ENCODE measurements at regions not wholly inside any gene's neighbourhood (a gene's known extent, or its start where the extent isn't known, plus 50 kb on each side); places are given as distances from the start of the nearest gene placed in this dataset.
A peak's percentile ranks its signal among the peaks of the same experiment; 100 is the strongest.
"Not testable (repeated sequence)": the region's sequence is repeated elsewhere in the genome, so short reads cannot be mapped to it uniquely, and the experiment has no call there.

DNA sequence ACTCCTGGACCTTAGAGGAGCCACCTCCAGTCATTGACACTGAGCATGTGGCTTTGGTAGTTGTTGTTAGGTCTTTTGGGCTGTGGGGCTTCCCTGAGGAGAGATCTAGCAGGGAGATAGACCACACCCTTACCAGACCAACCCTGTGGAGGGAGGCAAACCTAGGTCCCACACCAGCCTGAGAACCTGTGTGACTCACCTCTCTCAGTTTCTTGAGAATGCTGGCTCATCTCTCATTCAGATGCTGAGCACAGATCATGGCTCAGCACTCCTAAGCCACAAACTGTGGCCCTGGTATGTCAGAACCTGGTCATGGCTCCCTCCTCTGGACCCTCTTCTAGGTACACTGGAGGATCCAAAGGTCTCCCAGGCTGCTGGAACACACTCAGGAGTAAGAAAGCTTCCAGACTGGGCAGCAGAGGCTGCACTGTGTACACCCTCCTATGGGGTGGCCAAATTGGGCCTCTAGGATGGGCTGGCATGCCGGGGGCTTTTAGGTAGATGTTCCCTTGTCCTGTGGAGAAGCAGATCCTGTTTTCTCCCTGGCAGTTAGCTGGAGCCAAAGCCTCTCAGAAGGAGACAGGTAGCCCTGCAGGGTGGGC lies 1294.5 kb downstream of the KHDRBS2 start:
- H3K79me2 ChIP-seq (ENCODE audit: control insufficient read depth, insufficient read depth, low read length, poor library complexity) = no peaks in the 10 kb centered on the region
- no peak overlapping the region for H4K8ac ChIP-seq (ENCODE audit: low read depth, low read length)
- no peak overlapping the region for H4K12ac ChIP-seq (ENCODE audit: low read depth, low read length)
- no peak overlapping the region for H2BK12ac ChIP-seq (ENCODE audit: low read length)
- H3K27me3 ChIP-seq (ENCODE audit: insufficient read depth, low read length) = no peaks in the 10 kb centered on the region
- H4K91ac ChIP-seq (ENCODE audit: low read depth, low read length) = no peak overlapping the region
- no peak overlapping the region for H2BK5ac ChIP-seq (ENCODE audit: low read depth, low read length, poor library complexity)
- no peak overlapping the region for H3K23ac ChIP-seq (ENCODE audit: low read length)
- no peaks in the 10 kb centered on the region for H3K36me3 ChIP-seq (ENCODE audit: control insufficient read depth in 1 of 2, insufficient read depth in 2 of 2, low read length in 2 of 2)
- no peak overlapping the region for H3K18ac ChIP-seq (ENCODE audit: low read length)
- no peak overlapping the region for H2AK5ac ChIP-seq (ENCODE audit: low read length)
- WGBS (ENCODE audit: extremely low coverage, insufficient coverage, insufficient read length) = no CpG with 5 or more reads among the region's 1 CpG
- H3K9me3 ChIP-seq (ENCODE audit: insufficient read depth, low read depth, low read length) = no peaks in the 10 kb centered on the region
- no peak overlapping the region for H2BK120ac ChIP-seq (ENCODE audit: insufficient read depth, low read length, poor library complexity)
- H3K4me3 ChIP-seq (ENCODE audit: low read depth, low read length) = no peak overlapping the region
- no peak overlapping the region for H3K9ac ChIP-seq (ENCODE audit: low read length)
- no peak overlapping the region for H3K4me2 ChIP-seq (ENCODE audit: low read length)
- H3K14ac ChIP-seq (ENCODE audit: low read length) = no peak overlapping the region
- H3K27ac ChIP-seq (ENCODE audit: low read depth, low read length) = no peak overlapping the region
- no peak overlapping the region for H3K4ac ChIP-seq (ENCODE audit: low read depth, low read length)
- no peak overlapping the region for H2AFZ ChIP-seq (ENCODE audit: insufficient read depth, low read length, poor library complexity)
- H3K79me1 ChIP-seq (ENCODE audit: low read length) = no peaks in the 10 kb centered on the region
- H3K4me1 ChIP-seq (ENCODE audit: control insufficient read depth in 1 of 2, insufficient read depth in 2 of 2, low read length in 2 of 2) = no peaks in the 10 kb centered on the region
- no peak for DNase-seq

DNA sequence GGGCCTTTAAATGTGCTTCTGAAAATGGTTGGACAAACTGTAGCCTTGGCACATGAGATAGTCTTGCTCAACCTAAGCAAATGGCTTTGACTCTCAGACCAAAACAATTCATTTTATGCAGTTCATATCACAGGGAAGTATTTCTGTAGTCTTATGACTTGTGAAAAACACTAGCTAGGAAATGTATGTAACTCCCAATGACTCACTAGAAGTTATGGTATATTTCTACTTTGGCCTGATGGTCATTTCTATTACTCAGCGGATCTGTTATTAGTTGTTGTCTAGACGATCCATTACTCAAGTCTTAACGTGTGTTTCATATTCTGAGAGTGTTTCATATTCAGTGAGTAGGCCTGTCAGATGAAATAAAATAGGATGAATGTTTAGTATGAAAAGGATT lies 1333.5 kb downstream of the KHDRBS2 start:
- Histone ChIP-seq H3K27me3 (ENCODE audit: insufficient read depth, low read length) (no peaks in the 10 kb centered on the region), H3K4me2 (ENCODE audit: low read length) (no peak overlapping the region), H3K36me3 (ENCODE audit: control insufficient read depth in 1 of 2, insufficient read depth in 2 of 2, low read length in 2 of 2) (no peaks in the 10 kb centered on the region), H4K91ac (ENCODE audit: low read depth, low read length) (no peak overlapping the region), H3K27ac (ENCODE audit: low read depth, low read length) (no peak overlapping the region), H2BK12ac (ENCODE audit: low read length) (no peak overlapping the region), H3K4ac (ENCODE audit: low read depth, low read length) (no peak overlapping the region), H2AFZ (ENCODE audit: insufficient read depth, low read length, poor library complexity) (no peak overlapping the region), H3K4me1 (ENCODE audit: control insufficient read depth in 1 of 2, insufficient read depth in 2 of 2, low read length in 2 of 2) (no peaks in the 10 kb centered on the region), H2AK5ac (ENCODE audit: low read length) (no peak overlapping the region), H4K12ac (ENCODE audit: low read depth, low read length) (no peak overlapping the region), H4K8ac (ENCODE audit: low read depth, low read length) (no peak overlapping the region), H3K14ac (ENCODE audit: low read length) (no peak overlapping the region), H3K4me3 (ENCODE audit: low read depth, low read length) (no peak overlapping the region), H2BK5ac (ENCODE audit: low read depth, low read length, poor library complexity) (no peak overlapping the region), H3K9me3 (ENCODE audit: insufficient read depth, low read depth, low read length) (no peaks in the 10 kb centered on the region), H3K9ac (ENCODE audit: low read length) (no peak overlapping the region), H3K79me2 (ENCODE audit: control insufficient read depth, insufficient read depth, low read length, poor library complexity) (no peaks in the 10 kb centered on the region), H3K18ac (ENCODE audit: low read length) (no peak overlapping the region), H3K79me1 (ENCODE audit: low read length) (no peaks in the 10 kb centered on the region), H2BK120ac (ENCODE audit: insufficient read depth, low read length, poor library complexity) (no peak overlapping the region), H3K23ac (ENCODE audit: low read length) (no peak overlapping the region)
- no peak for DNase-seq
- WGBS (ENCODE audit: extremely low coverage, insufficient coverage, insufficient read length) = no CpG with 5 or more reads among the region's 3 CpGs

DNA sequence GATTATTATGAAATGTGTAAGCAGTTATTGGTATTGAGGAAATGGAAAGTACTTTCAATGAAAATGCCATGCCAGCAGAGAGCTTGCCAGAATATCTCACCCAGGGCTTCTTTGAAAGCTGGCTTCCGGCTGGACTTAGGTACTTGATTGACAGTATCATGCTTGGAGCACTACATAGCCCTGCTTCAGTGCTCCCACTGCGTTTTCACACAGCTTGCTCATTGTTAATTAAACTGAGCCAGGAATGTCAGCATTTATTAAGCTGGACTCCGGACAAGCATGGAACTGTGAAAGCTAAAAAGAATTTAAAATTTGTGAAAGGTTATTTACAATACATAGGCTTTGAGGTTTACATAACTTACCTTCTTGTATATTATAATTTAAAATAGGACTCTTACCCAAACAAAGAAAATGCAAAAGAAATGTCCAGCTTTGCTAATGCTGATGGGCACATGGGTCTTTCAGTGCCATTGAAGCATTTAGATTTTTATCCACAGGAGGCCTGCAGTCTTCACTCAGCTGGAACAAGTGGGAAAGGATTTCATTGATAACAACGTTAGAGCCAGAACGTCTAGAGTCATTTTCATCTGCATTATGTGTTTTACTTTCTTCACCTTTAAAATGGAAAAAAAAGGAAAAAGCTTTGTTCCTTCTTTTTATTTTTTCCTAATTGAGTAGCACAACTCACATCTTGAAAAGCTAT lies 1335.7 kb downstream of the KHDRBS2 start:
- H3K14ac ChIP-seq (ENCODE audit: low read length); H4K91ac ChIP-seq (ENCODE audit: low read depth, low read length); H4K8ac ChIP-seq (ENCODE audit: low read depth, low read length); H3K27ac ChIP-seq (ENCODE audit: low read depth, low read length); H4K12ac ChIP-seq (ENCODE audit: low read depth, low read length); H2BK12ac ChIP-seq (ENCODE audit: low read length); H3K4me2 ChIP-seq (ENCODE audit: low read length); H3K79me1 ChIP-seq (ENCODE audit: low read length); H3K27me3 ChIP-seq (ENCODE audit: insufficient read depth, low read length); H3K9ac ChIP-seq (ENCODE audit: low read length); H3K4me1 ChIP-seq (ENCODE audit: control insufficient read depth in 1 of 2, insufficient read depth in 2 of 2, low read length in 2 of 2); DNase-seq; H3K36me3 ChIP-seq (ENCODE audit: control insufficient read depth in 1 of 2, insufficient read depth in 2 of 2, low read length in 2 of 2); H3K18ac ChIP-seq (ENCODE audit: low read length); H3K23ac ChIP-seq (ENCODE audit: low read length); H2BK5ac ChIP-seq (ENCODE audit: low read depth, low read length, poor library complexity); H3K9me3 ChIP-seq (ENCODE audit: insufficient read depth, low read depth, low read length); H2BK120ac ChIP-seq (ENCODE audit: insufficient read depth, low read length, poor library complexity); H2AFZ ChIP-seq (ENCODE audit: insufficient read depth, low read length, poor library complexity); H3K79me2 ChIP-seq (ENCODE audit: control insufficient read depth, insufficient read depth, low read length, poor library complexity); H3K4me3 ChIP-seq (ENCODE audit: low read depth, low read length); H3K4ac ChIP-seq (ENCODE audit: low read depth, low read length); H2AK5ac ChIP-seq (ENCODE audit: low read length): not testable (repeated sequence)
- no CpG with 5 or more reads among the region's 5 CpGs for WGBS (ENCODE audit: extremely low coverage, insufficient coverage, insufficient read length)

DNA sequence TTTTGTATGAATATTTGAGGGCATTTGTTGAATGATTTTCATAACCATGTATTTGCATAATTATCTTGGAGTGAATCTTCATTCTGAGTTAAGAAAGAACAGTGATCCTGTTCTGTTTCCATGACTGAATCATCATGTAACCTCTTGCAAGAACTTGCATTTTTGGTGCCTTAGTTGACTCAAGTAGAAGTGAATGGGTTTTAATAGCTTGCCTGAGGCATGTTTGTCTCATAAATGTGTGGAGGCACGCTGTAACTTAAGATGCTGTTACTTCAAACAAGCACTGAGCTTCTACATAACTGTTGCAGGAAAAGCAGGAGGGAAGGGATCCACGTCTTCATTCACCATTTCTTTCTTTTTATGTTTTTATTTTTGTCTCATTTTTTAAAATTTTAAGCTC lies 1338.6 kb downstream of the KHDRBS2 start:
- not testable (repeated sequence) for H3K4ac ChIP-seq (ENCODE audit: low read depth, low read length); H3K23ac ChIP-seq (ENCODE audit: low read length); H3K27ac ChIP-seq (ENCODE audit: low read depth, low read length); H2AFZ ChIP-seq (ENCODE audit: insufficient read depth, low read length, poor library complexity); H4K12ac ChIP-seq (ENCODE audit: low read depth, low read length); H2AK5ac ChIP-seq (ENCODE audit: low read length); H3K79me2 ChIP-seq (ENCODE audit: control insufficient read depth, insufficient read depth, low read length, poor library complexity); H3K79me1 ChIP-seq (ENCODE audit: low read length); H3K18ac ChIP-seq (ENCODE audit: low read length); H3K4me3 ChIP-seq (ENCODE audit: low read depth, low read length); H3K9me3 ChIP-seq (ENCODE audit: insufficient read depth, low read depth, low read length); H3K4me2 ChIP-seq (ENCODE audit: low read length); H2BK5ac ChIP-seq (ENCODE audit: low read depth, low read length, poor library complexity); H2BK120ac ChIP-seq (ENCODE audit: insufficient read depth, low read length, poor library complexity); H3K4me1 ChIP-seq (ENCODE audit: control insufficient read depth in 1 of 2, insufficient read depth in 2 of 2, low read length in 2 of 2); H2BK12ac ChIP-seq (ENCODE audit: low read length); H3K9ac ChIP-seq (ENCODE audit: low read length); H3K36me3 ChIP-seq (ENCODE audit: control insufficient read depth in 1 of 2, insufficient read depth in 2 of 2, low read length in 2 of 2); H3K27me3 ChIP-seq (ENCODE audit: insufficient read depth, low read length); H4K8ac ChIP-seq (ENCODE audit: low read depth, low read length); H4K91ac ChIP-seq (ENCODE audit: low read depth, low read length); H3K14ac ChIP-seq (ENCODE audit: low read length)
- no CpG with 5 or more reads among the region's 2 CpGs for WGBS (ENCODE audit: extremely low coverage, insufficient coverage, insufficient read length)
- peak in 1 of 2 donors; percentile 31 for DNase-seq

Measured in trophoblast cell (in vitro differentiated cells and primary cell).